ENCODE measurements at regions not wholly inside any gene's neighbourhood (a gene's known extent, or its start where the extent isn't known, plus 50 kb on each side); places are given as distances from the start of the nearest gene placed in this dataset.

- TF ChIP-seq CTCF (conservative IDR thresholded peaks at IDR 0.05) (no peak), ZFX (IDR thresholded peaks at IDR 0.05) (no peak)
Observed at GRCh38 chr5:33258553-33258952, 182.2 kb upstream of the TARS1 start.
